ENCODE measurements at regions not wholly inside any gene's neighbourhood (a gene's known extent, or its start where the extent isn't known, plus 50 kb on each side); places are given as distances from the start of the nearest gene placed in this dataset.

DNA sequence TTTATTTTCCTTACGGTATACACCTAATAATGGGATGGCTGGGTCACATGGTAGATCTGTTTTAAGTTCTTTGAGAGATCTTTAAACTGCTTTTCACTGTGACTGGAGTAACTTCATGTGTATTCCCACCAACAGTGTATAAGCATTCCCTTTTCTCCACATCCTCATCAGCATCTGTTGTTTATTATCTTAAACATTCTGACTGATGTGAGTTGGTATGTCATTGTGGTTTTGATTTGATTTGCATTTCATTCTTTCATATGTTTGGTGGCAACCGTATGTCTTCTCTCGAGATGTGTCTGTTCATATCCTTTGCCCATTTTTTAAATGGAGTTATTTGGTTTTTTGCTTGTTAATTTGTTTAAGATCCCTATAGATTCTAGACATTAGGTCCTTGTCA is 114.8 kb downstream of the DDX3Y start:
- TF ChIP-seq, protein P1, sequence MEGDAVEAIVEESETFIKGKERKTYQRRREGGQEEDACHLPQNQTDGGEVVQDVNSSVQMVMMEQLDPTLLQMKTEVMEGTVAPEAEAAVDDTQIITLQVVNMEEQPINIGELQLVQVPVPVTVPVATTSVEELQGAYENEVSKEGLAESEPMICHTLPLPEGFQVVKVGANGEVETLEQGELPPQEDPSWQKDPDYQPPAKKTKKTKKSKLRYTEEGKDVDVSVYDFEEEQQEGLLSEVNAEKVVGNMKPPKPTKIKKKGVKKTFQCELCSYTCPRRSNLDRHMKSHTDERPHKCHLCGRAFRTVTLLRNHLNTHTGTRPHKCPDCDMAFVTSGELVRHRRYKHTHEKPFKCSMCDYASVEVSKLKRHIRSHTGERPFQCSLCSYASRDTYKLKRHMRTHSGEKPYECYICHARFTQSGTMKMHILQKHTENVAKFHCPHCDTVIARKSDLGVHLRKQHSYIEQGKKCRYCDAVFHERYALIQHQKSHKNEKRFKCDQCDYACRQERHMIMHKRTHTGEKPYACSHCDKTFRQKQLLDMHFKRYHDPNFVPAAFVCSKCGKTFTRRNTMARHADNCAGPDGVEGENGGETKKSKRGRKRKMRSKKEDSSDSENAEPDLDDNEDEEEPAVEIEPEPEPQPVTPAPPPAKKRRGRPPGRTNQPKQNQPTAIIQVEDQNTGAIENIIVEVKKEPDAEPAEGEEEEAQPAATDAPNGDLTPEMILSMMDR (IDR thresholded peaks at IDR 0.05), result no peak
- TF ChIP-seq POLR2A (IDR thresholded peaks at IDR 0.05), result no peak
- no peak overlapping the region for H3K4me3 ChIP-seq
- H3K9me3 ChIP-seq, result no peaks in the 10 kb centered on the region
- ATAC-seq, result no peak
- no peaks in the 10 kb centered on the region for H3K27me3 ChIP-seq
- no peaks in the 10 kb centered on the region for H3K36me3 ChIP-seq
- no peaks in the 10 kb centered on the region for H3K4me1 ChIP-seq
- no CpG with 5 or more reads among the region's 3 CpGs for WGBS (ENCODE audit: insufficient coverage, low coverage, low lambda C conversion rate, missing lambda C conversion rate)
- DNase-seq, result no peak
- intact Hi-C loops (cut with DNase I), result no loop called here
- H3K27ac ChIP-seq, result no peak overlapping the region

DNA sequence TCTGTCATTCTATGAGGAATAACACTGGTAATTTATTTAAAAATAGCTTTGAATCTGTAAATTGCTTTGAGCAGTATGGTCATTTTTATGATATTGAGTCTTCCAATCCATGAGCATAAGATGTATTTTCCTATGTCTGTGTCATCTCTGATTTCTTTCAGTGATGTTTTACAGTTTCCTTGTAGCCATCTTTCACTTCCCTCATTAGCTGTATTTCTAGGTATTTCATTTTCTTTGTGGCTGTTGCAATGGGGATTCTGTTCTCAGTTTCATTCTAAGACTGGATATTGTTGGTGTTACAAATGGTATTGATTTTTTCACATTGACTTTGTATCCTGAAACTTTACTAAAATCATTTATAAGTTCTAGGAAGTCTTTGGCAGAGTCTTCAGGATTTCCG is 116.2 kb downstream of the DDX3Y start:
- DNase-seq, result no peak
- Histone ChIP-seq H3K4me1 (no peaks in the 10 kb centered on the region), H3K9me3 (no peaks in the 10 kb centered on the region), H3K36me3 (no peaks in the 10 kb centered on the region), H3K27me3 (no peaks in the 10 kb centered on the region), H3K27ac (no peak overlapping the region), H3K4me3 (no peak overlapping the region)
- TF ChIP-seq, protein P1 (IDR thresholded peaks at IDR 0.05), result no peak
- no peak for TF ChIP-seq POLR2A (IDR thresholded peaks at IDR 0.05)
- intact Hi-C loops (cut with DNase I), result no loop called here
- ATAC-seq, result no peak
- no CpG with 5 or more reads among the region's 1 CpG for WGBS (ENCODE audit: insufficient coverage, low coverage, low lambda C conversion rate, missing lambda C conversion rate)

DNA sequence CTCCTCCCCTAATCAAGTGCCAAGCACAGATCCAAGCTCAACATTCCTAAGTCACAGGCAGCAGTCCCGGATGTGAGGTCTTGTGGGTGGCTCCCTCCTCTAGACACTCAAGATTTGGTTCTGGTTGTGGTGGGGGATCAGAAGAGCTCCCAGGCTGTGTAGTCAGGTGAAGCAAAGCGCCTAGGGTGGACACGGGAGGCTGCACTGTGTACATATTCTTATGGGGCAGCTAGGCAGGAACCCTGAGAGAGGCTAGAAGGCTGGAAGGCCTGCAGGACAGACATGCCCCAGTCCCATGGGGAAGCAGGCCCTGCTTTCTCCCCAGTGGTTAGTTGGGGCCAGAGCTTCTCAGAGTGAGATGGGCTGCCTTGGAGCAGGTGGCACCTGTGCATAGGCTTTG is 118.9 kb downstream of the DDX3Y start:
- Histone ChIP-seq H3K27ac (no peak overlapping the region), H3K9me3 (no peaks in the 10 kb centered on the region), H3K27me3 (no peaks in the 10 kb centered on the region), H3K4me3 (no peak overlapping the region), H3K36me3 (no peaks in the 10 kb centered on the region), H3K4me1 (no peaks in the 10 kb centered on the region)
- DNase-seq (no peak), ATAC-seq (no peak)
- TF ChIP-seq, protein P1 (IDR thresholded peaks at IDR 0.05), result no peak
- no peak for TF ChIP-seq POLR2A (IDR thresholded peaks at IDR 0.05)
- intact Hi-C loops (cut with DNase I), result no loop called here
- WGBS (ENCODE audit: insufficient coverage, low coverage, low lambda C conversion rate, missing lambda C conversion rate), result no CpG with 5 or more reads among the region's 3 CpGs

DNA sequence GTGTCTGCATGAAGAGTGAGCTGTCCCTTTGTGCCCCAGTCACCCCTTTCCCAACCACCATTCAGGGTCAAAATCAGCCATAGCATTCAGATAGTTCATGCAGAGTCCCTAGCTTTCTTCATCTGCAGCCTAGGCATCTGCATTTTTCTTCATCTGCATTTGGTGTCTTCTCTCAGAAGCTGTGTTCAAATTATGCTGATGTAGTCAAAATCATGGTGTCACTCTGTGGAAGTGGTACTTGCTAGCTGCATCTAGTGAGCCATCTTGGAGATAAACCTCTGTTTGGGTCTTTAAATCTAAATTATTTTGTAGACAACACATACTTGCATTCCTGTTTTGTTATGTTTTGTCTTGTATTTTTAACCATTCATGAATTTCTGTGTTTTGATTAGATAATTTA is 119.8 kb downstream of the DDX3Y start:
- H3K36me3 ChIP-seq, result no peaks in the 10 kb centered on the region
- no peaks in the 10 kb centered on the region for H3K4me1 ChIP-seq
- TF ChIP-seq, protein P1 (IDR thresholded peaks at IDR 0.05), result no peak
- TF ChIP-seq POLR2A (IDR thresholded peaks at IDR 0.05), result no peak
- H3K27ac ChIP-seq, result no peak overlapping the region
- ATAC-seq (no peak), DNase-seq (no peak)
- no peak overlapping the region for H3K4me3 ChIP-seq
- intact Hi-C loops (cut with DNase I), result no loop called here
- no peaks in the 10 kb centered on the region for H3K9me3 ChIP-seq
- no peaks in the 10 kb centered on the region for H3K27me3 ChIP-seq

DNA sequence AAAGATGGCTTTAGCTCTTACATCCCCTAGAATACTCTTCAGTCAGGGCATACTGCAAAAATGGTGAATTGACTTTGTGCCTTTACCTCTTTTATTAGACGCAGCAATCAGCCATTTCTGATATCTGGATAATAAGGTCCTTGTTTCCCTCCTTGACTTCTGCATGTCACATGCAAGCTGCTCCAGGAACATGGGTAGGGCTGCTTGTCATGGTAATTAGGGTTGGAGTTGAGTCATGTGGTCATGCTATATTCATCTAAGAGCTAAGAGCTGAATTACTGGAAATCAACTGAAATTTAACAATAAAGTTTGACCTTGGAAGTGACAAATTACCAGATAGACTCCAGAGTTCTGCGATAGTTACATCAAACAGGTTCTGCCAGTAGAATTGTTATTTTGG is 122.2 kb downstream of the DDX3Y start:
- Histone ChIP-seq H3K4me1 (no peaks in the 10 kb centered on the region), H3K27ac (no peak overlapping the region), H3K4me3 (no peak overlapping the region), H3K9me3 (no peaks in the 10 kb centered on the region), H3K36me3 (no peaks in the 10 kb centered on the region), H3K27me3 (no peaks in the 10 kb centered on the region)
- DNase-seq (no peak), ATAC-seq (no peak)
- no CpG with 5 or more reads among the region's 2 CpGs for WGBS (ENCODE audit: insufficient coverage, low coverage, low lambda C conversion rate, missing lambda C conversion rate)
- TF ChIP-seq, protein P1 (IDR thresholded peaks at IDR 0.05), result no peak
- no peak for TF ChIP-seq POLR2A (IDR thresholded peaks at IDR 0.05)
- intact Hi-C loops (cut with DNase I), result no loop called here
